ENCODE measurements at regions not wholly inside any gene's neighbourhood (a gene's known extent, or its start where the extent isn't known, plus 50 kb on each side); places are given as distances from the start of the nearest gene placed in this dataset.

GRCh38 chr2:52473526-52473925 lies 1294.1 kb upstream of the CHAC2 start:
- no peak overlapping the region for H3K4me3 Mint-ChIP-seq
- H3K27me3 ChIP-seq (ENCODE audit: insufficient read depth): no peaks in the 10 kb centered on the region
- H4K20me1 ChIP-seq (replicated peaks; ENCODE audit: insufficient read depth): no peaks in the 10 kb centered on the region
- peaks cover 10% of the 10 kb centered on the region for H3K4me1 Mint-ChIP-seq
- H3K9me3 Mint-ChIP-seq: peaks cover 15% of the 10 kb centered on the region; the same call in 2 of the 3 replicates
- no peak overlapping the region for H2AFZ ChIP-seq
- H3K4me1 ChIP-seq (ENCODE audit: insufficient read depth): 0 out of 2 replicates have a peak, but pooled peaks cover 6% of the 10 kb centered on the region
- H3K4me2 ChIP-seq: no peak overlapping the region
- TF ChIP-seq ZNF462 (CRISPR knock-in tag; IDR thresholded peaks at IDR 0.05) (no peak), POLR2AphosphoS5 (IDR thresholded peaks at IDR 0.05; ENCODE audit: low read depth) (no peak), STAT1 (IDR thresholded peaks at IDR 0.05; ENCODE audit: unreplicated experiment) (no peak), ETS1 (IDR thresholded peaks at IDR 0.05) (no peak), REST (IDR thresholded peaks at IDR 0.05; ENCODE audit: unreplicated experiment) (no peak), JUNB (IDR thresholded peaks at IDR 0.05; ENCODE audit: unreplicated experiment) (no peak), ZNF331 (CRISPR knock-in tag; IDR thresholded peaks at IDR 0.05; ENCODE audit: low read depth) (no peak), NANOG (IDR thresholded peaks at IDR 0.05; ENCODE audit: borderline replicate concordance) (no peak), ZNF114 (CRISPR knock-in tag; IDR thresholded peaks at IDR 0.05) (no peak), EZH2phosphoT487 (IDR thresholded peaks at IDR 0.05; ENCODE audit: unreplicated experiment) (no peak), EZH2 (IDR thresholded peaks at IDR 0.05; ENCODE audit: low read depth, unreplicated experiment) (no peak), CREB1 (CRISPR knock-in tag; IDR thresholded peaks at IDR 0.05; ENCODE audit: low read depth) (no peak)
- no peaks in the 10 kb centered on the region for H3K79me2 ChIP-seq (replicated peaks; ENCODE audit: insufficient read depth)
- ATAC-seq (no peak), DNase-seq (ENCODE audit: low spot score) (no peak)
- H3K4me3 ChIP-seq: no peak overlapping the region
- peaks cover 16% of the 10 kb centered on the region; the same call in 2 of the 3 replicates for H3K36me3 Mint-ChIP-seq (ENCODE audit: low read depth)
- H3K9me2 ChIP-seq (ENCODE audit: insufficient read depth): no peaks in the 10 kb centered on the region
- no peak overlapping the region for H3K27ac ChIP-seq (ENCODE audit: low read depth)
- no peaks in the 10 kb centered on the region for H3K36me3 ChIP-seq (ENCODE audit: insufficient read depth)
- no peak overlapping the region for H3K27ac Mint-ChIP-seq
- peaks cover 1% of the 10 kb centered on the region for H3K27me3 Mint-ChIP-seq (ENCODE audit: insufficient read depth, low read depth, poor library complexity)
- H3F3A ChIP-seq (replicated peaks; ENCODE audit: low read depth): no peaks in the 10 kb centered on the region

Data from GM23338 (cell line).